Fibroblast of pulmonary artery (primary cell): ENCODE measurements at regions not wholly inside any gene's neighbourhood (a gene's known extent, or its start where the extent isn't known, plus 50 kb on each side); places are given as distances from the start of the nearest gene placed in this dataset.

Source experiments
- DNase-seq: peaks from one replicate; pipeline ENCODE4 v3.0.0-alpha.2; 2010; ENCODE audit warnings: low read depth
- H3K4me3 ChIP-seq: replicated peaks from 2 replicates; pipeline ENCODE4 v1.5.1; 2011; ENCODE audit warnings: low read depth, mild to moderate bottlenecking, control low read depth, low read length, moderate library complexity
- CTCF ChIP-seq: IDR thresholded peaks from 2 replicates; pipeline ENCODE4 v1.5.1; 2011; ENCODE audit warnings: mild to moderate bottlenecking, control low read depth, low read length, inconsistent platforms; ENCODE audit errors: missing control alignments

DNA sequence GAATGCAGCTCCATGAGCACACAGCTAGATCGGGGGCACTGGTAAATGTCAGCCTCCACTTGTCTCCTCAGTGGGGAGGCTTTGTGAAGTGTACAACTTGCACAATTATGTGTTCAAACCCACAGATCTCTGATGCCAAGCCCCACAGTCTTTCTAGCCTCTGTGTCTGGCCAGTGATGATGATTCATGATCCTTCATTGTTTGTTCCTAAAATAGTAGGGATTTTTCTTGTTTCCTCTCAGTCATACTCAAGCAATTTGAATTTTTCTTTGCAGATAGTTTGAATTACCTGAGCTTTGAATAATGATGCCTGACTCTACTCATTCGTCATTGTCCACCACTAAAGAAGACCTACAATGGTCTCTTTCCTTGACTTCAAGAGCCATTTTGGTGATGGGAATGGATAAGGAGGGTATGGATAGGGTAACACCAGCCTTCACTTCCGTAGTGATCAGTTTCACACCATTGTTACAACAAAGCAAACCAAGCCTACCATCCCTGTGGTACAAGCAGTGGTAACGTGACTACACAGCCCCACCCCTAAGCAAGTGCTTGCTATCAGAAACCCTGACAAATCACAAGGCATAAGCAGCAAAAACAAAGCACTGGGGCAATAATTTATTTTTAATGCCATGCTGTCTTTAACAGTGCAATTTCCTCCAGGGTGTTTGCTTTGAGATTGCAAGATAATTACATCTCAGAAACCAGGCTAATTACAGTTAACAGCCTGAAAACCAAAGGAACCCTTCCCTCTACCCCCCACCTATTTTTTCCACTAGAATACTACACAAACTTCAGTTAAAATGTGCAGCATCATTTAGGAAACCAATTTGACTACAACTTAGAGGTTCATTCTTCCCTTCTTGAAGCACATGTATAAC, 114.1 kb upstream of the PPP2R3A start:
- no peak for TF ChIP-seq CTCF
- H3K4me3 ChIP-seq = no peak overlapping the region
- no peak for DNase-seq

- H3K4me3 ChIP-seq = no peak overlapping the region
- DNase-seq = no peak
- no peak for TF ChIP-seq CTCF
Observed at GRCh38 chr3:135853981-135854380, 111.5 kb upstream of the PPP2R3A start.

DNA sequence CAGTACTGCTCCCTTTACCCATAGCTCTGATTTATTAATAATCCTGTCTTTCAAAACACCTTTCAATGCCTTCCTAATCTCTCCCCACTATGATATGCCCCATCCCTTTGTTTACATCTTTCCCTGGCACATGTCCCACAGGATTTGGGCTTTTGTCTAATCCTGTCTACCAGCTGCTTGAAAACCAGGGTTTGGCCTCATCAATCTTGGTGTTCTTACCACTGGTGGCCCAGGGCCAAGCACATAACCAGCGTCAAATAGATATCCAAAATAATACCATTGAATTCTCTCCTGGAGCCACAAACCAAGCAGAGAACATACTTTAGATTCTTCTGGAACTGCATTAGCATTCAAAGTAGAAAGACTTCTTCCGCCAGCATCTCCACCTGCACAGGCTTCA, 104.8 kb upstream of the PPP2R3A start:
- no peak overlapping the region for H3K4me3 ChIP-seq
- TF ChIP-seq CTCF = no peak
- no peak for DNase-seq

DNA sequence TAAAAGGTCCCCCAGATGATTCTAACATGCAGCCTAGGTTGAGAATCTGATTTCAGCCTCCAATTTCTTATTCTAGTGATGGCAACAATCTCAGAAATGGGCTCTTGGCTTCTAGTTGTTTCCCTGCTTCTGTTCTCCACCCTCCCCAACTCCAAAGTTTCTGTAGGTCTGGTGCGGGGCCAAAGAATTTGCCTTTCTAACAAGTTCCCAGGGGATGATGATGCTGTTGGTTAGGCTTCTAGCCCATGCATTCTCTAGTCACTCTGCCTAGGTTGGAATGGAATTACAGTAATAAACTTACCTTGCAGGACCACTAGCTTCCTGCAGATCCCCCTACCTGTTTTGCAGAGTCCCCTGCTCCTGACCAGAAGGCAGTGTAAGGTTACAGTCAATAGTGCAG, 103.2 kb upstream of the PPP2R3A start:
- no peak for TF ChIP-seq CTCF
- no peak overlapping the region for H3K4me3 ChIP-seq
- no peak for DNase-seq

DNA sequence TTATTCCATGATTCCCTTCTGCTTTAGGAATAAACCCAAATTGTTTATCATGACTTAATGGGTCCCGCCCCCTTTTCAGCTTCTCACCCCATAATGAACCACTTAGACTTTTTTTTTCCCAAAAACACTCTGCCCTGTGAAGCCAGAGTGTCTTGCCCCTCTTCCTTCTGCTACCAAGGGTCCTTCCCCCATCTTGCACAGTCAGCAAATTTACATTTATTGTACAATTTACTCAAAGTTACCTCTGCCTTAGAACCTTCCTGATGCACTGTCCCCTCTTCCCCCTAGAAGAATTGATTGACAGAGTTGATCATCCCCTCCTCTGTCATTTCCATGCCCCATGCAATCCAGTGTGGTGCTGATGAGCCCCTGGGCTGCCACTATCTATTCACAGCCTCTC, 101.5 kb upstream of the PPP2R3A start:
- no peak for DNase-seq
- no peak overlapping the region for H3K4me3 ChIP-seq
- no peak for TF ChIP-seq CTCF

- no peak for DNase-seq
- no peak overlapping the region for H3K4me3 ChIP-seq
- TF ChIP-seq CTCF = no peak
Observed at GRCh38 chr3:135865085-135865484, 100.4 kb upstream of the PPP2R3A start.

GRCh38 chr3:135865553-135865952, 100.0 kb upstream of the PPP2R3A start:
- peak; percentile 1 for DNase-seq
- H3K4me3 ChIP-seq = no peak overlapping the region
- no peak for TF ChIP-seq CTCF
